ENCODE measurements at regions not wholly inside any gene's neighbourhood (a gene's known extent, or its start where the extent isn't known, plus 50 kb on each side); places are given as distances from the start of the nearest gene placed in this dataset.
"Not testable (repeated sequence)": the region's sequence is repeated elsewhere in the genome, so short reads cannot be mapped to it uniquely, and the experiment has no call there.

GRCh38 chr9:78882481-78882880 is 585.6 kb downstream of the PSAT1 start:
- ATAC-seq (no peak), DNase-seq (ENCODE audit: low spot score in 2 of 2) (no peak)
- H3K9me3 Mint-ChIP-seq: peaks cover 0 to 7% of the 10 kb centered on the region in 2 donors
- H3K27ac Mint-ChIP-seq: no peak overlapping the region
- H3K36me3 Mint-ChIP-seq: no peaks in the 10 kb centered on the region

- Mint-ChIP-seq H3K36me3 (no peaks in the 10 kb centered on the region), H3K9me3 (peaks cover 3 to 7% of the 10 kb centered on the region in 2 donors), H3K27ac (no peak overlapping the region)
- DNase-seq (ENCODE audit: low spot score in 2 of 2): no peak
- ATAC-seq: no peak
These were observed 587.8 kb downstream of the PSAT1 start for GRCh38 chr9:78884611-78885150.

- H3K9me3 Mint-ChIP-seq: peaks cover 0 to 14% of the 10 kb centered on the region in 2 donors
- no peaks in the 10 kb centered on the region for H3K36me3 Mint-ChIP-seq
- no peak overlapping the region for H3K27ac Mint-ChIP-seq
- ATAC-seq: no peak
- DNase-seq (ENCODE audit: low spot score in 2 of 2): no peak
These were observed 595.3 kb downstream of the PSAT1 start for GRCh38 chr9:78892182-78892581.

GRCh38 chr9:78892769-78893168 is 595.8 kb downstream of the PSAT1 start:
- no peak for ATAC-seq
- no peak for DNase-seq (ENCODE audit: low spot score in 2 of 2)
- peaks cover 0 to 14% of the 10 kb centered on the region in 2 donors for H3K9me3 Mint-ChIP-seq
- no peak overlapping the region for H3K27ac Mint-ChIP-seq
- H3K36me3 Mint-ChIP-seq: no peaks in the 10 kb centered on the region

DNA sequence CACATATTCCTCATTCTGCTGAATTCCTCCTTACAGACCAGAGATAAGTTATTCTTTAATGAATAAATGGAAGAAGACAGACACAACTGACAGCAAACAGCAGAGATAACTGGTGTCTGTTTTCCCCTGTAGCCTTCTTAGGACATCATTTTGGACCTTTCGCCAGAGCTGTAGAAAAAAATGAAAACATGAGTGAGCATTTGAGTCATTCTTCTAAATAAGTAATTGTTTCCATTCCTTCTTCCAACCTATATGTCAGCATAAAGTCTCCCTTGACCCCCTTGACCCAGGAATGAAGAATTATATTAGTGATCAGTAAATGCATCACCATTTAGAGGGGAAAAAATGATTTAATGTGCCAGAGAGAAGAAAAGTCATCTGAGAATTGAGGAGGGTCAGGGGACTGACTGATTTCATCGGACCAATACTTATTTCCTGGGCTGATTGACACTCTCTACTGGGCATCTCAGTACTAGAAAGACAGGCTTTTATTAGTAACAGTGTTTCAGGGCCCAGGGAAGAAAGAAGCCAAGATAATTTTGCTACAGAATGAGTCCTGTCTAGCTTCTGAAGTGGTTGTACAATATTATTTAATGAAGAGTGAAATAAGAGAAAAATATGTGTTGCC is 597.0 kb downstream of the PSAT1 start:
- H3K36me3 Mint-ChIP-seq: no peaks in the 10 kb centered on the region
- ATAC-seq: no peak
- peaks cover 0 to 14% of the 10 kb centered on the region in 2 donors for H3K9me3 Mint-ChIP-seq
- DNase-seq (ENCODE audit: low spot score in 2 of 2): no peak
- H3K27ac Mint-ChIP-seq: no peak overlapping the region

DNA sequence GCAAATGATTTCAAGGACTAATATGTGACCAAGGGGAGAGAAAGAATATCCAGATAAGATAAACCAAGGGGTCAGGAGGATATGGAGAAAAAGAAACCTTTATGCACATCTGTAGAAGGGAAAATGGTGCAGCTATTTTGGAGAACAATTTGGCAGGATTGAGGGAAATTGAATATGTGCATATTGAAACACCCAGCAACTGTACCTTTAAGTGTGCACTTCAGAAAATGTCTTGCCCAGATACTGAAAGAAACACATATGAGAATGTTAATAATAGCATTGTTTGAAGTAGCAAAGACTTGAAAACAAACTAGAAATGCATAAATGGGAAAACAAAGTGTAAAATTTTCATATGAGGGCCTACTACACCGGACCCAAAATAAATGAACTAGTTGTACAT is 599.6 kb downstream of the PSAT1 start:
- Mint-ChIP-seq H3K27ac (no peak overlapping the region), H3K9me3 (peaks cover 0 to 2% of the 10 kb centered on the region in 2 donors), H3K36me3 (no peaks in the 10 kb centered on the region)
- no peak for DNase-seq (ENCODE audit: low spot score in 2 of 2)
- no peak for ATAC-seq

DNA sequence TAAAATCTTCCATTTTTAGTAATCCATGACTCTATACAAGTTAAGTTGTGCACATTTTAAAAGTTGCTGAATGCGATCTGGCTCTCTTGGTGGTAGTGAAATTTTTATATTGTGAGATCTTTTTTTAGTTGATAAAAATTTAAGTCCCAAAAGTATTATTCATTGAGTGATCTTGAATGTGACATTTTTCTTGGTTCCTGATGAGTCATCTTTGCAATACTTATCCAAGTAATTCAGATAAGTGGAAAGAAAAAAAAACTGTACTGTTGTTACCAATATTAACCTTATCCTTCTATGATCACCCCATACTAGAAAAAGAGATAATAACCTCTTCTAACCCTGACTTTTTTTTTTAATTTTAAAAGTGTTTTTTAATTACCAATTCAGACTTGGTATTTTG is 601.3 kb downstream of the PSAT1 start:
- Mint-ChIP-seq H3K9me3 (no peaks in the 10 kb centered on the region), H3K27ac (no peak overlapping the region), H3K36me3 (no peaks in the 10 kb centered on the region)
- ATAC-seq: no peak
- no peak for DNase-seq (ENCODE audit: low spot score in 2 of 2)

DNA sequence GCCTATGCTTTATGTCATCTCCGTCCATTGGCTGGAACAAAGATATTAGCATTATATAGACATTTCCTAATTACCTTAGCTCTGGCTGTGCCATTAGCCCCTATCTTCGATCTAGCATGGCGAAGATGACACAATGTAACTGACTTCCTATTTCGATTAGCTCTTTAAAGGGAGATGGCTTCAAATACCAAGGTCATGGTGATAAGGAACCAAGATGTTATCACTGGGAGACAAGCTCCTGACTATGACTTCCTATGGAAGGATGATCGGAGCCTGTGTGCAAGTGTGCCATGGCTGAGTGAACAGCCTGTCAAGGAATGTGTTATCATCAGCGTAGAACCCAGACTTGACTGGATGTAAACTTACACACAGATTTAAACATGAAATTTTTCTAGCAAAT is 602.1 kb downstream of the PSAT1 start:
- DNase-seq (ENCODE audit: low spot score in 2 of 2) (no peak), ATAC-seq (no peak)
- H3K36me3 Mint-ChIP-seq: no peaks in the 10 kb centered on the region
- H3K9me3 Mint-ChIP-seq: no peaks in the 10 kb centered on the region
- no peak overlapping the region for H3K27ac Mint-ChIP-seq

DNA sequence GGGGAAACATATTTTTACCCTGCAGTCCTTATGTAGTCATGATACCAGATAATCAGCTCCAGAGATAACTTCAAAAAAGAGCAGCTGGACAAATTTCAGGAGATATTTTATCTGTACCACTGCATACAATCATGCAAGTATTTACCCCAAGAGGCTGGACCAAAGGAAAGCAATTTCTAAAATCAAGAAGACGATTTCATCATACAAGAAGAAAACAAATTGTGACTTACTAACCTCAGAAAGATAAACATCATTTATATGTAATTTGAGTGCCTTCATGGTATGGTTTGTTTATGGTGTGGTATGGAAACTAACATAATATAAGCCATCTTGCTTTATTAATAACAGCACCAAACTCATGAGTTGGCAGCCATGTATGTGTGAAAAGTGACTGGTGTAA is 603.6 kb downstream of the PSAT1 start:
- no peaks in the 10 kb centered on the region for H3K9me3 Mint-ChIP-seq

GRCh38 chr9:78902051-78902450 is 605.1 kb downstream of the PSAT1 start:
- no peak overlapping the region for H3K27ac Mint-ChIP-seq
- DNase-seq (ENCODE audit: low spot score in 2 of 2) (no peak), ATAC-seq (no peak)
- no peaks in the 10 kb centered on the region for H3K36me3 Mint-ChIP-seq
- no peaks in the 10 kb centered on the region for H3K9me3 Mint-ChIP-seq

More for the DNA sequence above, 603.6 kb downstream of the PSAT1 start:
- no peak for DNase-seq (ENCODE audit: low spot score in 2 of 2)
- ATAC-seq: no peak
- Mint-ChIP-seq H3K36me3 (no peaks in the 10 kb centered on the region), H3K27ac (no peak overlapping the region)

DNA sequence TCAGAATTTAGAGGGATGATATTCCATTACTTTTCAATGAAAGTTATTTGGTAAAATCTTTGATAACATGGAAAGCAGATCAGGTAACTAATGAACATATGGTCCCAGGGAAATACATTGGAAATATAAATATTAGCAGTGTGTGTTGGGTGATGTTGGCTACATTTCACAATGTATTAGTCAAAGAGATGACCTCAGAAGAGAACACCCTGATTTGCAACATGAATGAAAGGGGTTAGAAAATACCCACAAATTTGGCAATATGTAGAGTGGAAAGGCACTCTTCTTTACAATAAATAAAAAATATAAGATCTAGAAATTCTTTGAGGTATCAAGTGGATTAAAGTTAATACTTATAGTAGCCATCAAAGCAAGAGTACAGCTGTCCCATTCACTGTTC is 606.7 kb downstream of the PSAT1 start:
- no peak overlapping the region for H3K27ac Mint-ChIP-seq
- ATAC-seq: no peak
- no peaks in the 10 kb centered on the region for H3K36me3 Mint-ChIP-seq
- DNase-seq (ENCODE audit: low spot score in 2 of 2): no peak
- peaks cover 2 to 3% of the 10 kb centered on the region in 2 donors for H3K9me3 Mint-ChIP-seq

GRCh38 chr9:78904686-78905085 is 607.8 kb downstream of the PSAT1 start:
- ATAC-seq (no peak), DNase-seq (ENCODE audit: low spot score in 2 of 2) (no peak)
- Mint-ChIP-seq H3K27ac (no peak overlapping the region), H3K9me3 (peaks cover 4 to 8% of the 10 kb centered on the region in 2 donors), H3K36me3 (no peaks in the 10 kb centered on the region)

DNA sequence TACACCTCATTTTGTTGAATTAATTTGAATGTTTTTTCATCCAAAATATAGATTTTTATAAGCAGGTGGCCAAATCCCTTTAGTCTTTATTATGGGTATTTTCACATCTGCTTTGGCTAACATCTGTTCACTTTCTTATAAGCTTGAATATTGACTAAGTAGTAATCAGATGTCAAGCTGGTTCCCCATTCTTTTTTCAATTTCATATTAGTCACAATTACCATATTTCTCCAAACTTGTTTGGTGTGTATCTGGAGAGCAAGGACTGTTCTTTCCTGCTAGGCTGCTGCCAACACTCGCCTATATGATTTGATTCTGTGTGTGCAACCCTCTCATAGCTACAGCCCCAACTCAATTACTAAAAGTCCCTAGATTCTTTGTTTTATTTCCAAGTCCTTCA is 608.5 kb downstream of the PSAT1 start:
- peaks cover 4 to 9% of the 10 kb centered on the region in 2 donors for H3K9me3 Mint-ChIP-seq
- DNase-seq (ENCODE audit: low spot score in 2 of 2) (no peak), ATAC-seq (no peak)
- no peak overlapping the region for H3K27ac Mint-ChIP-seq
- no peaks in the 10 kb centered on the region for H3K36me3 Mint-ChIP-seq

- DNase-seq (ENCODE audit: low spot score in 2 of 2) (no peak), ATAC-seq (no peak)
- H3K36me3 Mint-ChIP-seq: no peaks in the 10 kb centered on the region
- H3K27ac Mint-ChIP-seq: no peak overlapping the region
- H3K9me3 Mint-ChIP-seq: peaks cover 8 to 13% of the 10 kb centered on the region in 2 donors
These were observed 609.2 kb downstream of the PSAT1 start for GRCh38 chr9:78905986-78906755.

- Mint-ChIP-seq H3K9me3 (peaks cover 8 to 13% of the 10 kb centered on the region in 2 donors), H3K36me3 (no peaks in the 10 kb centered on the region), H3K27ac (no peak overlapping the region)
- DNase-seq (ENCODE audit: low spot score in 2 of 2): no peak
- ATAC-seq: no peak
These were observed 612.6 kb downstream of the PSAT1 start for GRCh38 chr9:78909566-78909965.

DNA sequence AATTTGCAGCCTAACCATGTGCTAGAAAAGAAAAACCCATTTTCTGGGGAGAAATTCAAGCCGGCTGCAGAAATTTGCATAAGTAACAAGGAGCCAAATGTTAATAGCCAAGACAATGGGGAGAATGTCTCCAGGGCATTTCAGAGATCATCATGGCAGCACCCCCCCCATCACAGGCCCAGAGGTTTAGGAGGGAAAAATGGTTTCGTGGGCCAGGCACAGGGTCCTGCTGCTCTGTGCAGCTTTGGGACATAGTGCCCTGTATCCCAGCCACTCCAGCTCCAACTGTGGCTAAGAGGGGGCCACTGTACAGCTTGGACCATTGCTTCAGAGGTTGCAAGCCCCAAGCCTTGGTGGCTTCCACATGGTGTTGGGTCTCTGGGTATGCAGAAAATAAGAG is 620.0 kb downstream of the PSAT1 start:
- not testable (repeated sequence) for H3K36me3 Mint-ChIP-seq; ATAC-seq; DNase-seq (ENCODE audit: low spot score in 2 of 2); H3K27ac Mint-ChIP-seq
- H3K9me3 Mint-ChIP-seq: peaks cover 15% of the 10 kb centered on the region in 2 donors

DNA sequence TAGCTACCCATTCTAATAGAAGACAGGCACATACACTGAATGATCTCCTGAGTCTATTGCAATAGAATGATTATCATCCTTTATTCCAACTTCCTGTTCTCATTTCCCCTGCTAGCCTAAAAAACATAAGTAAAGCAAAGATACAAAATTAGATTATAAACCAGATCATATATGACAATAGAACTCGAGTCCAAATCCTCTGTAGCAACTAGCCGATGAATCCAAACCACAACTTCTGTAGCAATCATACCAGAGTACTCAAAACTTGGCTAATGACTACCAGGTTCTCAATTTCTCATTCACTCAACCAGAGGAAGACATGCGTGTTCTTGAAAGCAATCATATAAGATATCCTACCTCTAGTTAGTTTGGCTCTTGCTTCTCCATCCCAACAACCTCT is 622.1 kb downstream of the PSAT1 start:
- Mint-ChIP-seq H3K9me3 (peaks cover 15 to 19% of the 10 kb centered on the region in 2 donors), H3K36me3 (no peaks in the 10 kb centered on the region), H3K27ac (no peak overlapping the region)
- DNase-seq (ENCODE audit: low spot score in 2 of 2): no peak
- no peak for ATAC-seq

DNA sequence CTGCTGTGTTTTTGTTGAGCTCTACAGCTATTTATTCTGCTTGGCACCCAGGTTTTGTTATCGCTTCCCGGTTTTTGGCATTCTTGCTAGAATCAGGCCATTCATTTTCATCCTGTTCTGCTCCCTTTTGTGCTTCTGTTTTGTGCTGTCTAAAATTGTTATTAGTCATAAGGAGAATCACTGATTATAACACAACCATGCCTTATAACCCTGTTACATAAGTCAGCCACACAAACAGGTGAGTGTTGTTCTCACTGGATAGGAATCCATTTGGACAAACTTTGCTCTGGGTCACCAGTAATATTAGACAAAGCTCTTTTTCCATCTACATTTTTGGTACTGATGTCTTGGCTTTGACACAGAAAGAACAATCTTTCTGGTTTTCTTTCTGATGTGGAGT is 622.8 kb downstream of the PSAT1 start:
- Mint-ChIP-seq H3K9me3 (peaks cover 15 to 21% of the 10 kb centered on the region in 2 donors), H3K36me3 (no peaks in the 10 kb centered on the region), H3K27ac (no peak overlapping the region)
- DNase-seq (ENCODE audit: low spot score in 2 of 2) (no peak), ATAC-seq (no peak)
